ENCODE measurements at regions not wholly inside any gene's neighbourhood (a gene's known extent, or its start where the extent isn't known, plus 50 kb on each side); places are given as distances from the start of the nearest gene placed in this dataset.

GRCh38 chr20:63085151-63085861 is 78.5 kb upstream of the BHLHE23 start:
- DNase-seq: no peak

DNA sequence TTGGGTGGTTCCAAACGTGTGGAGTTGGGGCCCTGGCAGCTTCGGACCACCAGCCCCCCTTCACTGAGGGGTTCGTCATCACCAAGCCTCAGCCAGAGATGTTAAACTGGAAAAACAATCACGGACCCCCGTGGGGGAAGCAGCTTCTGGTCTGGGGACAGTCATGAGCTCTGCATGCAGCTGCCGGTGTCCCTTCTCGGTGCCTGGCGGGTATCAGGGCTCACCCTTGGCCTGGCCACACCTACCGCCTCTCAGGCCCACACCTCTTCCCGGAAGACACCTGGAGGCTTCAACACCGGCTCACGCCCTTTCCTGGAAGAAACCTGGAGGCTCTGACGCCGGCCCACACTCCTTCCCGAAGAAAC is 77.8 kb upstream of the BHLHE23 start:
- no peak for DNase-seq

DNA sequence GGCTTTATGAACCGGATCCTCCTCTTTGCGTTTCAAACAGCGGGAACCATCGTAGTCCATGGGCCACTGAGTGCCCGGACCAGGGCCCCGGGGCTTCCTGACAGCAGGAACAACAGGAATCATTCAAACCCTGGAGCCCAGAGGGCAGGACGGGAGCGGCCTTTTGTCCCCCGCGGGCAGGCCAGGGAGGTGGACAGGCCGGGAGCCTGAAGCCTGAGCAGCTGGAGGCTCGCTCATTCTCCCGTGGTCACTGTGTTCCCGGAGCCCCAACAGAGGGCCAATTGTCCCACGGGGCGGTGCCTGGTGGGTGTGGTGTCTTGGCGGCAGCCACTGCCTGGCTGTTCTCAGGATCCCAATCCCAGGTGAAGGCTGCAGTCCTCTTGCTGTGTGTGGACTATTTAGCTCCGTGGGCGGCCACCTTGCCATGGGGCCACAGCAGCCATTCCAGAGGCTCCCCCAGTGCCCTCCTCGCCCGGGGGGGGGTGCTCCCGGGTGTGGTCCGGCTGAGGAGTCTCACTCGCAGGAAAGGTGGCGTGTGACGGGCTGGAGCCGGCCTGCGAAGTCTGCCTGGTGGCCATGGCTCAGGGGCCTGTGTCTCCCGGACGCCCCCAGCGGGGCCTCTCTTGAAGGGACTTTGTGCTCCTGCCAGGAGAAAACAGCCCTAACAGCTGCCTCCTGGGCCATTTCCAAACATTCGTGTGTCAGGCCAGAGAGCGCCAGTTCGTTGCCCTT is 77.2 kb upstream of the BHLHE23 start:
- DNase-seq: no peak

- no peak for DNase-seq
These were observed 76.4 kb upstream of the BHLHE23 start for GRCh38 chr20:63082939-63083735.

DNA sequence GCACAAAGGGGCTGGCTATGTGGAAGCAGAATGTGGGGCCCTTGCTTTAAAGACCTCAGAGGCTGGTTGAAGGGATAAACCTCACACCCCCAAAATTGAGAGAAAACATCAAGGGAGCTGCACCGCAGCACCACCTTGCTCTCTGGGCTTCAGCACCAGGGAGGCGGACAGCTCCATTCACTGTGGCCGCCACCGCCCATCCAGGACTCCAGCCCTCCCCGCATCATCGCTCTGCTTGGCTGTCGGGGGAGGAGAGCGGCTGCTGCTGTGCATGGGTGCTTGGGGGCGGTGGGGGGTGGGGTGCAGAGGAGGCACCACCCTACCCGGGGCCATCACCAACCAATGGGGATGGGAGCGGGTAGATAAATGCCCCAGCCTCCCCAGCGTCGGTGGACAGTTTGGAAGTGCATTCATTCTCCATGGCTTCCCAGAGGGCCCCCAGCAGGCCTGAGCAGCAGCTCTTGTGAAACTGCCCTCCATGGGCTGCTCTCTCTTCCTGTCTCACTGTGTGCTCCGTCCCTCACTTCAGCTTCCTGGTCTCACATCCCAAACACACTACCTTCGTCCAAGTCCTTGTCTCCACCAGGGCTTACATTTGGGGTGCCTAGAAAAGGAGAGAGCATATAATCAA is 75.7 kb upstream of the BHLHE23 start:
- peak; percentile 85 for DNase-seq

DNA sequence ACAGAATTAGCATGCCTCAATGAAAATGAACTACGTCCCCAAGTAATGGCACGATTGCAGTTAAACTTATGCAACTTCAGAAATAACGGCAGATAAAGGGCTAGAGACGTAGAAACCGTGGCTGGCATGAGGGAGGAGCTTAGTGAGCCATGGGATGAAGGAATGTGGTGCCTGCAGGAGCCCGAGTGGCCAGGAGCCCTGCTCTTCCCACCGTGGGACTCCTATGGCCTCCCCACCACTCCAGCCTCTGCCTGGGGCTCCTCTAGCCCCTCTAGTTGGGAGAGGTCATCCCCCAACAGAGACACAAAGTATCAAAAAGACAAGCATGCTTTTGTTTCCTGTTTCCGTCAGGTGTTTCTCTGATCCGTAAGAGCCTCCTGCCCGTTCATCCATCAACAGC is 75.1 kb upstream of the BHLHE23 start:
- DNase-seq: no peak

DNA sequence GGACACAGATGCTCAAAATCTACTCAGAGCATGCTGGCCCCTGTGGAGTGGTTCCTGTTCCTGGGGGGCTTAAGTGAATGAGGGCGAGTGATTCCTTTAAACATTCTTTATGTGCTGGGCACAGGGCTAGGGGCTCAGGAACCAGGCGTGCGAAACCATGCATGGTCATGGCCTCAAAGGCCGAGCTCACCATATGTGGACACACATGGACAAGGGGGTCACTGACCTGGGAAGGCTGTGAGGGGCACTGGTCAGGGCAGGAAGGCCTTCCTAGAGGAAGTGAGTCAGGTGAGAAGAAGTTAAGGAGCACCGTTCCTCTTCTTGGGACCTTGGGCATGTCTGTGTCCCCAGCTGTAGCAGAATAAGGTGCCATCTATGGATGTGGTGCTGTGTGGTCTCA is 74.6 kb upstream of the BHLHE23 start:
- DNase-seq: no peak

DNA sequence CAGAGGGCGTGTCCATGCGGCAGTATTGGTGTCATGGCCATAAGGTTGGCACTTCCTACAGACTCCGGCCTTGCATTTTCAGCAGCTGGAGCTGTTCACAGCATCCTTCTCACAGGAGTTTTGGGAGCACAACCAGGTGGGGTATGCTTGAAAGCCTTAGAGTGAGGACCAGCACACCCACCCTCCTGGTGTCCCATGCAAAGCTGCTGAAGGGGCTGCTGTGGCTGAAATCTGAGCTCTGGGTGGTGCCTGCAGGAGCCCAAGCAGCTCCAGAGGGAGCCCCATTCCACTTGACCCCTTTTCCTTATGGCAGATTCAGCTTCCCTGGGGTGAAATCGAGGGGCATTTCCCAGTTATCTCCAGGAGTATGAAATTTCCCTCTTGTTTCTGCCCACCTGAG is 74.0 kb upstream of the BHLHE23 start:
- DNase-seq: no peak

- no peak for DNase-seq
These were observed 73.6 kb upstream of the BHLHE23 start for GRCh38 chr20:63080411-63080810.

DNA sequence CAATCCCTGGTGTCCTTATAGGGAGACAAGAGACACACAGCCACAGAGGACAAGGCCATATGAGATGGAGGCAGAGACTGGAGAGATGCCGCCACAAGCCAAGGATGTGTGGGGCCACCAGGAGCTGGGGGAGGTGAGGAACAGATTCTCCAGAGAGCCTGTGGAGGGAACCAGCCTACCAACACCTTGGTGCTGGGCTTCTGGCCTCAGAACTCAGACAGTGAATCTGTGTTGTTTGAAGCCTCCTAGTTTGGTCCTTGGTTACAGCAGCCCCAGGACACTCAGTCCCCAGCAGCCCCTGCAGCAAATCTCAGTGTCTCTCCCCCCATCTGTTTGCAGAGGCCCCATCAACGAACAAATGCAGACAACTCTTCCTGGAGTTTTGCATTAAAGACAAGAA is 73.2 kb upstream of the BHLHE23 start:
- no peak for DNase-seq

DNA sequence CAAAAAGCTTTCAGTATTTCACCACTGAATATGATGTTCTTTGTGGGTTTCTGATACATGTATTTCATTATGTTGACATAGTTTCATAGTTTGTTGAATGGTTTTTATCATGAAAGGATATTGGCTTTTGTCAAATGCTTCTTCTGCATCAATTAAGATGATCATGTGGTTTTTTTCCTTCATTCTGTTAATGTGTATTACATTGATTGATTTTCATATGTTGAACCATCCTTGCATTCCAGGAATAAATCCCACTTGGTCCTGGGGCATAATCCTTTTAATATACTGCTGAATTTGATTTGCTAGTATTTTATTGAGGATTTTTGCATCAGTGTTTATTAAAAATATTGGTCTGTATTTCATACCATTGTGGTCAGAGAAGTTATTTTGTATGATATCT is 70.9 kb upstream of the BHLHE23 start:
- no peak for DNase-seq

DNA sequence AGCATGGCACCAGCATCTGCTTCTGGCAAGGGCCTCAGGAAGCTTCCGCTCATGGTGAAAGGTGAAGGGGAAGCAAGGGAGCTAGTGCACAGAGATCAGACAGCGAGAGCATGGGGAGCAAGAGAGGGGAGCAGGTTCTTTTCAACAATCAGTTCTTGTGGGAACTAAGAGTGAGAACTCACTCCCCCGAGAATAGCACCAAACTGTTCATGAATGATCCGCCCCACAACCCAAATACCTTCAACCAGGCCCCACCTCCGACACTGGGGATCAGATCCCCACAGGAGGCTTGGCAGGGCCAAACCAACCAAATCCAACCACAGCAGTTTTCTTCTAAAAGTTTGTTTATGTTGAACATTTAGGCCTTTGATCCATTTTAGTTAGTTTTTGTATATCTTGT is 69.7 kb upstream of the BHLHE23 start:
- no peak for DNase-seq

DNA sequence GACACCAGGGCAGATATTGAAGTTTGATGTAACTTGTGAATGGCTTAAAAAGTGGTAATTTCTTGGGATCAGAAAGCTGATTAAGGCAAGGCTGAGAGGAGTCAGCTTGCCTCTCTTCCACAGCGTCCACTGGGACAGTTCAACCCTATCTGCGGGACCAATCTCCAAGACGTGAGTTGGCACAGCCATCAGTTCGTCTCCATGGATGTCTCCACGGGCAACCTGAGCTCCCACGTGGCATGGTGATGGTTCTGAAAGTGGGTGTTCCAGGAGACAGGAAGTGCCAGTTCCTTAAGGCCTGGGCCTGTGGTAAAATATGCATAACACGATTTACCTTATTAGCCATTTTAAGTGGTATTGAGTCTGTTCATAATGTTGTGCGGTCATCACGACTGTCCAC is 67.9 kb upstream of the BHLHE23 start:
- DNase-seq: no peak

GRCh38 chr20:63074182-63074581 is 67.4 kb upstream of the BHLHE23 start:
- DNase-seq: no peak

GRCh38 chr20:63073738-63074065 is 66.9 kb upstream of the BHLHE23 start:
- no peak for DNase-seq

GRCh38 chr20:63072991-63073737 is 66.4 kb upstream of the BHLHE23 start:
- no peak for DNase-seq

DNA sequence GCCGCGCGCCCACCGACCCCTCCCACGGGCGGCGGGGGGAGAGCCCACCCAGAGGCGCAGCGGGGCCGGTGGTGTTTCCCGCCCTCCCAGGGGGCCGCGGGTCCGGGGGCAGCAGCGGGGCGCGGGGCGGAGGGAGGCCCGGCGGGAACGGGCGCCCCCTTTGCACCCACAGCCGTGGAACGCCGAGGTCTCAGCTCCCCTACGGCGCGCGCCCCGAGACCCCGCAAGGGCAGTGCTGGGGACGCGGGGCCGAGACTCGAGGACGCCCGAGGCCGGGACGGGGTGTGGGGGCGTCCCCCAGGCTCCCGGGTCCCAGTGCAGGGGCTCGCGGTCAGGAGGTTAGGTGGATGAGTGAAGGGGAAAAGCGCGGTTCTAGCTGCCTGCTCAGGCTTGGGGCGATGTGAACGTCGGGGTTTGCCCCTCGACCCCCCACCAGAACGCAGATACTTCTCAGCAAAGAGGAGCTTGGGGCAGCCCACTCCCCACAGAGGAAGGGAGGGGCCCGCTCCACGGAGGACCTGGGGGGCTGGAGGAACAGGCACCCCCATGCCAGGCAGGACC is 65.5 kb upstream of the BHLHE23 start:
- no peak for DNase-seq

DNA sequence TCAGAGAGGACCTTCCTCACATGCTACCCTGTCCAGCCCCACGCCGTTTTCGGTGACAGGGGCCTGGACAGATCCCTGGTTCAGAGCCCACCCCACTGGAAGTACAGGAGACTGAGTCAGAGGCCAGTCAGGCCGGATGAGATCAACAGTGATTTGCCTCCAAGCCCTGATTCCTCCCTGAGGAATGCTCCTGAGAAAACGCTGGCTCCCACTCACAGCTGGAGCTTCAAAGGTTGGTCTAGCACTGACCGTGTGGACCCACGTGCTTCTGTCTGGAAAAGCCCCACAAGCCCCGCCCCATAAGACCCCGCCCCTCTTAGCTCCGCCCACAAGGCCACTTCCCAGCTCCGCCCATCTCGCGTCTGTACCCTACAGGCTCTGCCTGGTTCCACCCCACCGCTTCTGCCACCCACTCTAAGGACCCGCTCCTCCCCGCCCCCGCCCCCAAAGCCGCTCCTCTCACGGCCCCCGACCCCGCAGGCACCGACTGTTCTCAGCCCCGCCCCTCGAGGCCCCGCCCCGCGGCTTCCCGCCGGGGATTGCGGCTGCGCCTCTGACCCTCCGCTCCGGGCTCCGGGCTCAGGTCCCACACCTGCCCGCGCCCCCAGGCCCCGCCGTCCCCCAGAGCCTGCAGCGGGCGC is 64.9 kb upstream of the BHLHE23 start:
- peak; percentile 96 for DNase-seq

GRCh38 chr20:63070771-63071540 is 64.2 kb upstream of the BHLHE23 start:
- DNase-seq: no peak

- DNase-seq: no peak
These were observed 63.5 kb upstream of the BHLHE23 start for GRCh38 chr20:63070301-63070625.

DNA sequence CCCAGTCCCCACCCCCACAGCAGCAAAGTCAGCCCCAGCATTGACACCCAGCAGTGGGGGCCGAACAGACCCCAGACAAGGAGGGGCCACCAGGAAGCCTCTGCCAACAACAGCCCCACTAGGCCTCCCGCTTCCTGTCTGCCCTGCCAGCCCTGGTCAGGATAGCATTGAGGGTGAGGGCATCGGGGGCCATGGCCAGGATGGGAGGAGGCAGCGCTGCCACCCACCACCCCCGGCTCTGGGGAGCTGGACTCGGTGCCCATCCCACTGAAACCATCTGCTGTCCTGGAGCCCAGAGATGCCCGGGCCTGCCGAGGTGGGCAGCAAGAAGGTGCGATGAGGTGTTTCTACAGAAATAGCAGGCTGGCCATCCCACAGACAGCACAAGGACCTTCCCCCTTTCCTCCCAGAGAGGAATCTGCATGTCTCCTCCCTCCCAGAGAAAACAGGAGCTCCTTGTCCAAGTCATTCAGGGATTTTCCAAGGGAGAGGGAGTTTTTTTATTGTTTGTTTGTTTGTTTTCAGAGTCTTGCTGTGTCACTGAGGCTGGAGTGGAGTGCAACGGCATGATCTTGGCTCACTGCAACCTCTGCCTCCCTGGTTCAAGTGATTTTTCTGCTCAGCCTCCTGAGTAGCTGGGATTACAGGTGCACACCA is 62.1 kb upstream of the BHLHE23 start:
- no peak for DNase-seq
